ENCODE measurements at regions not wholly inside any gene's neighbourhood (a gene's known extent, or its start where the extent isn't known, plus 50 kb on each side); places are given as distances from the start of the nearest gene placed in this dataset.

- no peak overlapping the region for H2BK5ac ChIP-seq (ENCODE audit: low read depth, low read length, poor library complexity, severe bottlenecking)
- no peak overlapping the region for H2BK15ac ChIP-seq (ENCODE audit: low read depth, low read length)
- H3K36me3 ChIP-seq (ENCODE audit: control insufficient read depth, insufficient read depth, low read length): peaks cover 4% of the 10 kb centered on the region; the same call in 1 of the 2 replicates
- DNase-seq (no peak), ATAC-seq (ENCODE audit: low read depth) (no peak)
- intact Hi-C loops (cut with micrococcal nuclease) (loop anchor here (1.0 kb wide), 3 partner anchors 120 to 409 kb away; partner anchors contain the start of gene PDE10A), dilution Hi-C loops (cut with HindIII; ENCODE audit: low sequenced_read_pairs, unreplicated experiment) (no loop called here), in situ Hi-C loops (cut with MboI; ENCODE audit: low sequenced_read_pairs) (loop anchor here (5.0 to 10.0 kb wide), 2 partner anchors 125 to 412 kb away; no protein-coding TSS in a partner anchor)
- 74% methylated on average over 5 of the region's 27 CpGs; no CpG with 5 or more reads in 1 of the 2 experiments for WGBS, 2 experiments (ENCODE audit: extremely low coverage in 2 of 2, insufficient read length in 1 of 2)
- POLR2A ChIA-PET (ENCODE audit: unreplicated experiment): no interaction called here
- H3K27me3 ChIP-seq (ENCODE audit: control insufficient read depth, insufficient read depth, low read length): no peaks in the 10 kb centered on the region
- H4K20me1 ChIP-seq (ENCODE audit: insufficient read depth, low read length): no peaks in the 10 kb centered on the region; the same call in 1 of the 2 replicates
- H3K27ac ChIP-seq (ENCODE audit: insufficient read depth, low read length): no peak overlapping the region
- BruUV-seq (replicated peaks): no TSS peak
- H2AFZ ChIP-seq (replicated peaks; ENCODE audit: low read length, poor library complexity): no peak overlapping the region
- H4K5ac ChIP-seq (ENCODE audit: low read depth, low read length): no peak overlapping the region
- no peak overlapping the region for H3K23ac ChIP-seq (ENCODE audit: low read depth, low read length)
- no peak overlapping the region for H3K4ac ChIP-seq (ENCODE audit: low read depth, low read length)
- no peak overlapping the region for H2BK120ac ChIP-seq (ENCODE audit: low read depth, low read length)
- no peak overlapping the region for H3K18ac ChIP-seq (ENCODE audit: low read depth, low read length)
- no peak overlapping the region for H2AK9ac ChIP-seq (replicated peaks; ENCODE audit: low read depth, low read length, poor library complexity)
- H3K9ac ChIP-seq (ENCODE audit: low read depth, low read length): no peak overlapping the region
- H2BK20ac ChIP-seq (ENCODE audit: low read depth, low read length): no peak overlapping the region
- no peak overlapping the region for H3K4me2 ChIP-seq (ENCODE audit: low read depth, low read length)
- H3K56ac ChIP-seq (ENCODE audit: extremely low read depth, insufficient read depth, low read length): no peak overlapping the region
- CTCF ChIA-PET: interaction anchor here (0.6 to 1.2 kb wide), 3 partner anchors 17 to 415 kb away, joined by 3 to 12 read pairs (median 3); no protein-coding TSS in a partner anchor
- H4K8ac ChIP-seq (ENCODE audit: low read depth in 2 of 2, low read length in 2 of 2): no peak overlapping the region
- no peak overlapping the region for H3K4me3 ChIP-seq (ENCODE audit: insufficient read depth, low read depth, low read length)
- H3K9me1 ChIP-seq (ENCODE audit: insufficient read depth, low read length): 0 out of 2 replicates have a peak, but pooled peaks cover 2% of the 10 kb centered on the region
- TF ChIP-seq USF2 (IDR thresholded peaks at IDR 0.05; ENCODE audit: low read depth, low read length): no peak
- no peak for TF ChIP-seq RCOR1 (IDR thresholded peaks at IDR 0.05; ENCODE audit: insufficient replicate concordance, low read length)
- TF ChIP-seq SMC3 (IDR thresholded peaks at IDR 0.05; ENCODE audit: low read depth, low read length): no peak
- TF ChIP-seq MAZ (IDR thresholded peaks at IDR 0.05; ENCODE audit: borderline replicate concordance, low read depth, low read length): no peak
- TF ChIP-seq NFE2L2 (IDR thresholded peaks at IDR 0.05; ENCODE audit: low read depth, low read length): no peak
- TF ChIP-seq POLR2A (IDR thresholded peaks at IDR 0.05; ENCODE audit: low read depth, low read length): no peak
- H3K4me1 ChIP-seq (ENCODE audit: control insufficient read depth, insufficient read depth, low read length): peaks cover 4% of the 10 kb centered on the region
- H4K91ac ChIP-seq (ENCODE audit: insufficient read depth, low read depth, low read length): no peak overlapping the region
- no peak overlapping the region for H2AK5ac ChIP-seq (ENCODE audit: low read depth, low read length)
- H3K79me1 ChIP-seq (ENCODE audit: low read depth in 1 of 2, low read length in 2 of 2): no peaks in the 10 kb centered on the region
- no peak overlapping the region for H3K14ac ChIP-seq (replicated peaks; ENCODE audit: low read depth, low read length)
- H3K9me3 ChIP-seq (ENCODE audit: control insufficient read depth, insufficient read depth, low read length): no peaks in the 10 kb centered on the region
These were observed 186.7 kb upstream of the PDE10A start for GRCh38 chr6:165849534-165850430.
